Vagina (tissue), 2 donors: ENCODE measurements at regions not wholly inside any gene's neighbourhood (a gene's known extent, or its start where the extent isn't known, plus 50 kb on each side); places are given as distances from the start of the nearest gene placed in this dataset.

Experiments used
- DNase-seq, 2 donors: peaks; one replicate each; pipeline ENCODE4 v3.0.0-alpha.2; 2017; ENCODE audit errors: extremely low spot score in 2 of 2
- H3K27ac ChIP-seq: fragments of 200-600 bp; sonication (generic); one replicate; pipeline ENCODE4 v1.5.1; 2019
- H3K27me3 ChIP-seq: fragments of 200-600 bp; sonication (generic); one replicate; pipeline ENCODE4 v1.5.1; 2019
- H3K36me3 ChIP-seq, 2 donors: fragments of 200-600 bp; sonication (generic); one replicate each; pipeline ENCODE4 v1.5.1; 2017 to 2019
- H3K4me1 ChIP-seq: fragments of 200-600 bp; sonication (generic); one replicate; pipeline ENCODE4 v1.5.1; 2019
- H3K4me3 ChIP-seq, 2 donors: fragments of 200-600 bp; sonication (generic); 1 replicate in 1 of 2; 2 replicates in 1 of 2; pipeline ENCODE4 v1.5.1; 2016 to 2019
- H3K9me3 ChIP-seq: fragments of 200-600 bp; sonication (generic); one replicate; pipeline ENCODE4 v1.5.1; 2019
- CTCF ChIP-seq, 3 experiments: fragments of 450-650 bp in 2 of 3; fragments of 200-600 bp in 1 of 3; sonication (generic) in 1 of 3; IDR thresholded peaks; one replicate each; pipeline ENCODE4 v1.5.1; 2017 to 2019; ENCODE audit warnings: antibody characterized with exemption in 3 of 3, mild to moderate bottlenecking in 2 of 3, moderate library complexity in 2 of 3
- POLR2A ChIP-seq, 2 donors: fragments of 450-650 bp; IDR thresholded peaks; one replicate each; pipeline ENCODE4 v1.6.1; 2017; ENCODE audit warnings: antibody characterized with exemption in 2 of 2, mild to moderate bottlenecking in 2 of 2, moderate library complexity in 2 of 2
- POLR2AphosphoS5 ChIP-seq, 2 donors: sonication (generic); formaldehyde crosslinking; IDR thresholded peaks; one replicate each; pipeline ENCODE4 v1.9.0; 2017; ENCODE audit warnings: antibody characterized with exemption in 2 of 2, mild to moderate bottlenecking in 2 of 2, low read depth in 1 of 2; ENCODE audit not compliant: insufficient read depth in 1 of 2
- intact Hi-C: fragments of 100-400 bp; cut with DNase I; formaldehyde crosslinking; loops from one replicate; pipeline ENCODE4 v1.15.1; 2023

- H3K4me3 ChIP-seq = no peak overlapping the region
- TF ChIP-seq POLR2A (IDR thresholded peaks at IDR 0.05) (no peak), CTCF (IDR thresholded peaks at IDR 0.05) (no peak), POLR2AphosphoS5 (IDR thresholded peaks at IDR 0.05; ENCODE audit: insufficient read depth in 1 of 2, low read depth in 1 of 2) (no peak)
- H3K36me3 ChIP-seq = no peaks in the 10 kb centered on the region
- no peak for DNase-seq
- no peak overlapping the region for H3K27ac ChIP-seq
- intact Hi-C loops = no loop called here
- H3K9me3 ChIP-seq = no peaks in the 10 kb centered on the region
- H3K27me3 ChIP-seq = no peaks in the 10 kb centered on the region
- H3K4me1 ChIP-seq = no peaks in the 10 kb centered on the region
These were observed 398.6 kb upstream of the ADAMTSL1 start for GRCh38 chr9:18075253-18075952.

GRCh38 chr9:18077941-18078678 is 395.8 kb upstream of the ADAMTSL1 start:
- TF ChIP-seq POLR2A (IDR thresholded peaks at IDR 0.05) (no peak), POLR2AphosphoS5 (IDR thresholded peaks at IDR 0.05; ENCODE audit: insufficient read depth in 1 of 2, low read depth in 1 of 2) (no peak), CTCF (IDR thresholded peaks at IDR 0.05) (no peak)
- H3K4me1 ChIP-seq = no peaks in the 10 kb centered on the region
- no peak overlapping the region for H3K27ac ChIP-seq
- no peaks in the 10 kb centered on the region for H3K36me3 ChIP-seq
- no peaks in the 10 kb centered on the region for H3K9me3 ChIP-seq
- intact Hi-C loops = no loop called here
- DNase-seq = no peak
- no peaks in the 10 kb centered on the region for H3K27me3 ChIP-seq
- H3K4me3 ChIP-seq = no peak overlapping the region

GRCh38 chr9:18092138-18092537 is 381.8 kb upstream of the ADAMTSL1 start:
- H3K36me3 ChIP-seq = no peaks in the 10 kb centered on the region
- no peaks in the 10 kb centered on the region for H3K27me3 ChIP-seq
- no peak overlapping the region for H3K27ac ChIP-seq
- H3K4me3 ChIP-seq = no peak overlapping the region
- H3K4me1 ChIP-seq = no peaks in the 10 kb centered on the region
- TF ChIP-seq POLR2A (IDR thresholded peaks at IDR 0.05) (no peak), POLR2AphosphoS5 (IDR thresholded peaks at IDR 0.05; ENCODE audit: insufficient read depth in 1 of 2, low read depth in 1 of 2) (no peak), CTCF (IDR thresholded peaks at IDR 0.05) (no peak)
- intact Hi-C loops = no loop called here
- no peak for DNase-seq
- no peaks in the 10 kb centered on the region for H3K9me3 ChIP-seq

GRCh38 chr9:18106006-18106560 is 367.9 kb upstream of the ADAMTSL1 start:
- no peaks in the 10 kb centered on the region for H3K4me1 ChIP-seq
- no peak for TF ChIP-seq CTCF (IDR thresholded peaks at IDR 0.05)
- no peak for TF ChIP-seq POLR2AphosphoS5 (IDR thresholded peaks at IDR 0.05; ENCODE audit: insufficient read depth in 1 of 2, low read depth in 1 of 2)
- TF ChIP-seq POLR2A (IDR thresholded peaks at IDR 0.05) = no peak
- DNase-seq = no peak
- H3K4me3 ChIP-seq = no peak overlapping the region
- no peak overlapping the region for H3K27ac ChIP-seq
- no peaks in the 10 kb centered on the region for H3K9me3 ChIP-seq
- intact Hi-C loops = no loop called here
- H3K36me3 ChIP-seq = no peaks in the 10 kb centered on the region
- H3K27me3 ChIP-seq = no peaks in the 10 kb centered on the region

GRCh38 chr9:18109675-18110074 is 364.3 kb upstream of the ADAMTSL1 start:
- no peaks in the 10 kb centered on the region for H3K9me3 ChIP-seq
- H3K27me3 ChIP-seq = no peaks in the 10 kb centered on the region
- H3K4me1 ChIP-seq = no peaks in the 10 kb centered on the region
- H3K36me3 ChIP-seq = no peaks in the 10 kb centered on the region
- intact Hi-C loops = no loop called here
- H3K4me3 ChIP-seq = no peak overlapping the region
- TF ChIP-seq POLR2A (IDR thresholded peaks at IDR 0.05) = no peak
- no peak for TF ChIP-seq POLR2AphosphoS5 (IDR thresholded peaks at IDR 0.05; ENCODE audit: insufficient read depth in 1 of 2, low read depth in 1 of 2)
- no peak for TF ChIP-seq CTCF (IDR thresholded peaks at IDR 0.05)
- H3K27ac ChIP-seq = no peak overlapping the region
- DNase-seq = no peak
